NB4 (cell line): ENCODE measurements at regions not wholly inside any gene's neighbourhood (a gene's known extent, or its start where the extent isn't known, plus 50 kb on each side); places are given as distances from the start of the nearest gene placed in this dataset.
A peak's percentile ranks its signal among the peaks of the same experiment; 100 is the strongest.

Source experiments
- DNase-seq: peaks from one replicate; pipeline ENCODE4 v3.0.0; 2010; ENCODE audit warnings: low read depth
- H3K4me3 ChIP-seq: one replicate; pipeline ENCODE4 v1.5.1; 2011; ENCODE audit warnings: mild to moderate bottlenecking, low read depth, low read length, moderate library complexity
- CTCF ChIP-seq: IDR thresholded peaks from one replicate; pipeline ENCODE4 v1.5.1; 2012; ENCODE audit warnings: low read depth, low read length
- MAX ChIP-seq: IDR thresholded peaks from 2 replicates; pipeline ENCODE4 v1.6.1; 2011; ENCODE audit warnings: low read depth, low read length
- MYC ChIP-seq: IDR thresholded peaks from 2 replicates; pipeline ENCODE4 v1.6.1; 2011; ENCODE audit warnings: low read depth, low read length
- POLR2A ChIP-seq: IDR thresholded peaks from 2 replicates; pipeline ENCODE4 v1.6.1; 2011; ENCODE audit warnings: mild to moderate bottlenecking; ENCODE audit not compliant: insufficient read length; ENCODE audit errors: extremely low read depth

- no peak overlapping the region for H3K4me3 ChIP-seq
- no peak for TF ChIP-seq POLR2A
- no peak for TF ChIP-seq MYC
- TF ChIP-seq CTCF: no peak
- TF ChIP-seq MAX: no peak
- DNase-seq: no peak
Measured at GRCh38 chr5:97745817-97746216, 562.8 kb upstream of the RIOK2 start.

GRCh38 chr5:97750576-97750975, 567.5 kb upstream of the RIOK2 start:
- no peak for TF ChIP-seq CTCF
- no peak for TF ChIP-seq POLR2A
- TF ChIP-seq MYC: no peak
- no peak for TF ChIP-seq MAX
- H3K4me3 ChIP-seq: no peak overlapping the region
- no peak for DNase-seq

DNA sequence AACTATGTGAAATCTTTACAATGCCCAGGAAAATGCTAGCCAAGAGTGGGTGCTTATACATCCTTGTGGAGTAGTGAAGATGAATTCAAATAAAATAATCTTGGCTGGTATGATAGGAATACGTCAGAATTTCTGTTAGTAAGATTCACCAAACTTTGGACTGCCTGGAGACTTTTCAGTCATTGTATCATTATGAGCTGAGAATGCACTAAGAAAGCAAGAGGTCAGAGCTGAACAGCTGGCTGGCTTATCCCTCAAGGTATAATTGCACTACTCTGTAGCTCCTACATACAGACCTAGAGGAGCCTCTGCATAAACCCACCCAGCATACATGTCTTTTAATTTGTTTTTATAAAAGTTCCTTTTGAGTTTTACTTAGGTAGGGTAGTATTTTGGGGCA, 568.5 kb upstream of the RIOK2 start:
- no peak overlapping the region for H3K4me3 ChIP-seq
- DNase-seq: no peak
- TF ChIP-seq POLR2A: no peak
- TF ChIP-seq MAX: no peak
- TF ChIP-seq CTCF: no peak
- TF ChIP-seq MYC: no peak

DNA sequence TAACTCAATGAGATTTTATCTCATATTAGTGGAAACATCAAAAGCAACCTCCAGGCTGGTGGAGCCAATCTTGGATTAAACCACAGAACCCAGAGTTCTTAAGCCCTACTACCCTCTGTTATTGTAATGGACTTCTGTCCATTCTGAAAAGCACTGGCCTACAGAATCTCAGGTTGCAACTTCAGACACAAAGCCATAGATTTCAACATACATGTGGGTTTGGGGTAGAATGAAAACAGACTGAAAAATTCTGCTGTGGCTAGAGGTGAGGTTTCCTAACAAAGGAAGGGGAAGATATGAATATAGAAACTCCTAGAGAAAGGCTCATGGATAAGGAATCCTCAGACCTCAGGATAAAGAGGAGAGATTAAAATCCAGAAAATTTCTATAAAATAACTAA, 569.8 kb upstream of the RIOK2 start:
- TF ChIP-seq MYC (no peak), CTCF (no peak), POLR2A (no peak), MAX (no peak)
- no peak for DNase-seq
- no peak overlapping the region for H3K4me3 ChIP-seq

DNA sequence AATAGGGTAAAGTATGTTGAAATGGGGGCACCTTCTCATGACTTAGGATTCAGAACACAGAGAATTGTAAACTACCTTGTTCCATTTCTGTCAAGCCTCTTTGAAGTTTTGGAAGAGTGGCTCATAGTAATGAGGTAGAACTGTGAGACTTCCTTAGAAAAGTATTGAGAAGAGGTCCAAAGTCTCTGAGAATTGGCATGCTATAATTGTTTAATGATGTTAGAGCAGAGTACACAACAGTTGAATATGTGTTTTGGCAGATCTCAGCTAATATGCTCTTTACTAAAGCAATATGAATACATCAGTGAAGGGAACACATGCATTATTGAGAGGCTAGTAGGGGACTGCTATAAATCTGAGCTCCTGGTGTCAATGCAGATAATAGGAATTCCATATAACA, 579.4 kb upstream of the RIOK2 start:
- H3K4me3 ChIP-seq: no peak overlapping the region
- TF ChIP-seq MAX (no peak), POLR2A (no peak)

GRCh38 chr5:97764700-97765099, 581.7 kb upstream of the RIOK2 start:
- no peak for TF ChIP-seq CTCF
- TF ChIP-seq MYC: no peak
- no peak for TF ChIP-seq POLR2A
- TF ChIP-seq MAX: no peak
- peak; percentile 18 for DNase-seq

More for the DNA sequence above, 579.4 kb upstream of the RIOK2 start:
- DNase-seq: no peak

More at GRCh38 chr5:97764700-97765099, 581.7 kb upstream of the RIOK2 start:
- no peak overlapping the region for H3K4me3 ChIP-seq
